T-helper 1 cell treated with Interleukin-12 subunit alpha and Interleukin-12 subunit beta and Interleukin-4 antibody, amounts not matched to agents 30 μg/mL and 1 μg/mL, for 36 hours (primary cell): ENCODE measurements at regions not wholly inside any gene's neighbourhood (a gene's known extent, or its start where the extent isn't known, plus 50 kb on each side); places are given as distances from the start of the nearest gene placed in this dataset.

Source experiments
- H3K27ac Mint-ChIP-seq: one replicate; pipeline ENCODE4 v1.8.0; 2021; ENCODE audit warnings: mild to moderate bottlenecking, mixed read lengths
- H3K27me3 Mint-ChIP-seq: one replicate; pipeline ENCODE4 v1.8.0; 2021; ENCODE audit warnings: low read depth, mixed read lengths
- H3K36me3 Mint-ChIP-seq: one replicate; pipeline ENCODE4 v1.8.0; 2021; ENCODE audit warnings: low read depth, mixed read lengths
- H3K4me1 Mint-ChIP-seq: one replicate; pipeline ENCODE4 v1.8.0; 2021; ENCODE audit warnings: low read depth, mixed read lengths
- H3K4me3 Mint-ChIP-seq: one replicate; pipeline ENCODE4 v1.8.0; 2021; ENCODE audit warnings: mild to moderate bottlenecking, moderate library complexity, mixed read lengths
- H3K9me3 Mint-ChIP-seq: one replicate; pipeline ENCODE4 v1.8.0; 2021; ENCODE audit warnings: mixed read lengths

DNA sequence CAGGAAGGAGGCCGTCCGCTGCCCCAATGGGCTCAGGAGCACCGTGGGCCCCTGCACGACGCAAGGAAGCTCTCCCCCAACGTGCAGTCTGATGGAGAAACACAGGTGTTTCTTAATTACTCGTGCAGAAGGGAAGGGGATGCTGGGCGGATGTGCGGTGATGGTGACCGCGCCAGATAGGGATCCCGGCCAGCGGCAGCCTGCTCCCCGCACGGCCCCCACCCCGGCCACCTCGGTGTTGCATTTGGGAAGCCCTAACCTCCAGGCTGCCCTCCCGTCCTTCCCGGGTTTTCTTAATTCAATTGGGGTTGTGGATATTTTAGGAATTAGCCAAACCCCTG, 254.4 kb downstream of the ZNF536 start:
- Mint-ChIP-seq H3K27me3 (no peaks in the 10 kb centered on the region), H3K4me3 (no peak overlapping the region), H3K9me3 (peaks cover 14% of the 10 kb centered on the region), H3K27ac (no peak overlapping the region), H3K36me3 (no peaks in the 10 kb centered on the region), H3K4me1 (no peaks in the 10 kb centered on the region)

DNA sequence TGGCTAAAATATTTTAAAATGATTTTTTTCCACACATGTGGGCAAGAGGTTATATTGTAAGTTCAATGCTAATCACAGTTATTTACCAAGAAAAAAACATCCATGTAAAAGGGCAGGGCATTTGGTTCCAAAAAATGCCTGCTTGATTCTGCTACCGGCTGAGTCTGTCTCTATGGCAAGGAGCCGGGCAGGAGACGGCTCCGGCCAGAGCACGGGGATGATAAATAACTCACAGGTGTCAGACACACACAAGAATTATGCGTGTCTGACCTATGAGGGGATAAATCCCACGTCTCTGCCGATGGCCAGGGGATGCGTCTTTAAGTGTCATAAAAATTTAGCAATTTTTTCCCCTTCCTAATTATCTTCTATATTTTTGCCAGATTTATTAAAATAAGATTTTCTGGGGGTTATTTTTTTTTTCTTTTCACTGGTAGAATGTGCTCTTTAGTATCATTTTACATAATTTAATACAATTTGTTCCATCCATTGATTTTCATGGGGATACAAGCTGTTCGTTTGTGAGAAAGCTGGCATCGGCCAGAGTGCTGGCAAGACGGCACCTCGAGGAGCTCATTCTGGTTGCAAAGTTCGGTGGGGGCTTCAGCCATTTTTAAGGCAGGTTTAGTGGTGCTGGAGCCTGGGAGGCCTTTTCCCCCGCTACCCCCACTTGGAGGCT, 253.9 kb downstream of the ZNF536 start:
- Mint-ChIP-seq H3K4me1 (no peaks in the 10 kb centered on the region), H3K27ac (no peak overlapping the region), H3K36me3 (no peaks in the 10 kb centered on the region), H3K27me3 (no peaks in the 10 kb centered on the region), H3K9me3 (peaks cover 14% of the 10 kb centered on the region), H3K4me3 (no peak overlapping the region)

DNA sequence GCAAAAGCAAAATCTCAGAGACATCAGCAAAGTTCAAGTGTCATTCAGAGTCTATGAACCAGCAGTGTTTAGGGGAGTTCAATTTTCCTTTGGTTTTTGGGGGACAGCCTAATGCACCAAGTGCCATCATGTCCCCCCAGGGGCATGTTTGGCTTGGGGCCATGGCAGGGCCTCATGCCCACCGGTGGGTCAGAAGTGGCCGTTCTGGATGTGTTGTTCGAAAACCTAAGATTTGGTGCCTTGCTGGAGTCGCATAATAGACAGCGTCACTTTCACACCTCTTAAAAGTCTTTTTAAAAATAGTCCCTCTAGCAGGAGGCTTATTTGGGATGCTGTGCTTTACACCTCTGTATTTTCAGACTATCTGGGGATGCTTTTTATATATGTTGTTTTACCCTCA, 250.1 kb downstream of the ZNF536 start:
- Mint-ChIP-seq H3K27me3 (no peaks in the 10 kb centered on the region), H3K36me3 (no peaks in the 10 kb centered on the region), H3K9me3 (peaks cover 14% of the 10 kb centered on the region)

DNA sequence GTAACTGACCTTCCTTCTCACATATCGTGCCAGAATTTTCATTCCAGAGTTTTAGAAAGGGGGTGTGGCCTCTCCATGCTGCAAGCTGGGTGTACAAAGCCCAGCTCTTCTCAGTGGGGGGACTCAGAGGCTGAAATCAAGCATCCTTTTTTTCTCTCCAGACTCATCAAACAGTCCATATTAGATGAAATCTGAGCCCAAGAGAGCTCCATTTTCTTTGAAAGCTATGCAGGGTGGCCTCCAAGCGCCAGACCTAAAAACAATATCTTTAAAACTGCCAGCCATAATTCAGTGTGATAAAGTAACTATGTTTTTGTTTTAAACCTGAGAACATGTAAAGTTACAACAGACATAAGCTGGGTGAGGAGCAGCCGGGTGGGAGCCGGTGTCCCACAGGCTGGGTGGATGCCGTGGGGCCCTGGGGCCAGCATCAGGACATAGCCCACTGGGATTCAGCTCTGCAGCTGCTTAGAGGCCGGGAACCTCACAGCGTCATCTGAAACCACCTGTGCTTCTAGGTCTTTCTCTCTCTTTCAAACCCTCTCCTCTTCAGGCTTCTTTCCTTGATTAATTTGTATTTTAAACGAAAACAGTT, 249.2 kb downstream of the ZNF536 start:
- H3K4me3 Mint-ChIP-seq, result no peak overlapping the region
- H3K4me1 Mint-ChIP-seq, result no peaks in the 10 kb centered on the region
- no peaks in the 10 kb centered on the region for H3K27me3 Mint-ChIP-seq
- H3K27ac Mint-ChIP-seq, result no peak overlapping the region
- no peaks in the 10 kb centered on the region for H3K36me3 Mint-ChIP-seq
- H3K9me3 Mint-ChIP-seq, result peaks cover 14% of the 10 kb centered on the region

More for the DNA sequence above, 250.1 kb downstream of the ZNF536 start:
- Mint-ChIP-seq H3K4me3 (no peak overlapping the region), H3K4me1 (no peaks in the 10 kb centered on the region), H3K27ac (no peak overlapping the region)

DNA sequence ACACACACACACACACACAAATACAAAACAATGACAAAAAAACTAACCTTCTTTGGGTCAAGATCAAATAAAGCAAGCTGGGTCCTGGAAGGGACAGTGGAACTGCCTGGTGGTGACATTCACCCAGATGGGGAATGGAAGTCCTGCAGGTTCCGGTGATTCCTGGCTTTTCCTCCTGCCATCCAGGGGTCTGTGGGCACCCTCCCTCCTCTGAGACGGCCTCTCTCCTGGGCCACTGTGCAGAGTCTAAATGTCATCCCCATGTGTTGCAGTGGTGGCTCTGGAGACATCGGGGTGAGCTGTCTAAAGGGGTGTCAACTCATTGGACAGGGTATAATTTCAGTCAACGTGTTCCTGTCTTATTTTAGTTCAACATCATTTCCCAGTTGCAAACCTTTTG, 248.2 kb downstream of the ZNF536 start:
- no peak overlapping the region for H3K4me3 Mint-ChIP-seq
- H3K36me3 Mint-ChIP-seq, result no peaks in the 10 kb centered on the region
- H3K27ac Mint-ChIP-seq, result no peak overlapping the region
- no peaks in the 10 kb centered on the region for H3K4me1 Mint-ChIP-seq
- no peaks in the 10 kb centered on the region for H3K27me3 Mint-ChIP-seq
- H3K9me3 Mint-ChIP-seq, result peaks cover 14% of the 10 kb centered on the region

DNA sequence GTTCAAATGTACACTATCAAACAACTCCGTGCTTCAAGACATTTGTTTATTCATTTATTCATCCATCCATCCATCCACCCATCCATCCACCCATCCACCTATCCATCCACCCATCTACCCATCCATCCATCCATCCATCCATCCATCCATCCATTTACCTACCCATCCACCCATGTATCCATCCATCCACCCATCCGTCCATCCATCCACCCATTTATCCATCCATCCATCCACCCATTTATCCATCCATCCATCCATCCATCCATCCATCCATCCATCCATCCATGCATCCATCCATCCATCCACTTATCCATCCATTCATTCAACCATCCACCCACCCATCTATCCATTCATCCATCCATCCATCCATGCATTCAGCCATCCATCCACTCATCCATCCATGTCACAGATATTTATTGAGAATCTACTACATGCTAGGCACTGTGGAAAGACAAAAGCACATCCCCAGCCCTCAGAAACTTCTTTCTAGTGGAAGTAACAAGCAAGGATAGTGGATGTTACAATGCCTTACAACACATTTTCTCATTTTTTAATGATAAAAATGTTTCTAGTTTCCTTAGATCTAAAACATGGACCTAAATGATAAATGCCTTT, 237.6 kb downstream of the ZNF536 start:
- H3K9me3 Mint-ChIP-seq, result no peaks in the 10 kb centered on the region
- no peaks in the 10 kb centered on the region for H3K27me3 Mint-ChIP-seq
- H3K4me3 Mint-ChIP-seq, result no peak overlapping the region
- no peaks in the 10 kb centered on the region for H3K36me3 Mint-ChIP-seq
- no peaks in the 10 kb centered on the region for H3K4me1 Mint-ChIP-seq
- no peak overlapping the region for H3K27ac Mint-ChIP-seq

DNA sequence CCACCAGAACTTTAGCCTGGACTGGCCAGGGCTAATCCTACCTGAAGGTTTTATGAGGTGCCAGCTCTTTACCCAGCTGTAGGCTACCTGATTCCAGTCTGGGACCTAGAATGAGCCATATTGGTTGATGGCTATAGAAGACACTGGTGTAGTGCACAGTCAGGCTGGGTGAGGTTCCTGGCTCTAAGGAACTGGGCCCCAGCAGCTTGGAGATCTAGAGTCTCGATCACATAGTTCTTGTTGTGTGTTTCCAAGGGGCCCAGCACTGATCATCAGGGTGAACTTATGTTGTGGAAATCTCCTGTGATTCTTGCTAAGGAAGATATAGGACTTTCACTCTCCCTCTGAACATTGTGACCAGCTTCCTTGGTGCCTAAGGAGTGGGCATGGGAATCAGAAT, 236.3 kb downstream of the ZNF536 start:
- no peak overlapping the region for H3K27ac Mint-ChIP-seq

More for the DNA sequence above, 236.3 kb downstream of the ZNF536 start:
- Mint-ChIP-seq H3K4me3 (no peak overlapping the region), H3K9me3 (no peaks in the 10 kb centered on the region), H3K36me3 (no peaks in the 10 kb centered on the region), H3K4me1 (no peaks in the 10 kb centered on the region), H3K27me3 (no peaks in the 10 kb centered on the region)
